ENCODE measurements at regions not wholly inside any gene's neighbourhood (a gene's known extent, or its start where the extent isn't known, plus 50 kb on each side); places are given as distances from the start of the nearest gene placed in this dataset.

- TF ChIP-seq POLR2A (IDR thresholded peaks at IDR 0.05; ENCODE audit: low read depth, low read length): no peak
- no peak for TF ChIP-seq POLR2AphosphoS5 (IDR thresholded peaks at IDR 0.05; ENCODE audit: low read depth, low read length)
- TF ChIP-seq TAF1 (IDR thresholded peaks at IDR 0.05; ENCODE audit: low read depth, low read length): no peak
- no peak for TF ChIP-seq POU2F2 (IDR thresholded peaks at IDR 0.05; ENCODE audit: low read depth, low read length)
- no peak for TF ChIP-seq PAX5 (IDR thresholded peaks at IDR 0.05; ENCODE audit: insufficient read depth, low read length, severe bottlenecking)
- TF ChIP-seq SPI1 (IDR thresholded peaks at IDR 0.05; ENCODE audit: low read depth, low read length): no peak
Observed at GRCh38 chr3:157693762-157694161, 190.5 kb upstream of the VEPH1 start.

Data from GM12891 (cell line).